Skeletal muscle satellite cell (primary cell): ENCODE measurements at regions not wholly inside any gene's neighbourhood (a gene's known extent, or its start where the extent isn't known, plus 50 kb on each side); places are given as distances from the start of the nearest gene placed in this dataset.
"Not testable (repeated sequence)": the region's sequence is repeated elsewhere in the genome, so short reads cannot be mapped to it uniquely, and the experiment has no call there.

Experiments used
- H3K27me3 ChIP-seq: 2 replicates; pipeline ENCODE4 v1.7.0; 2013; ENCODE audit warnings: low read length; ENCODE audit not compliant: control insufficient read depth, insufficient read depth
- H3K36me3 ChIP-seq: 2 replicates; pipeline ENCODE4 v1.7.0; 2013; ENCODE audit warnings: mild to moderate bottlenecking, control low read depth, low read length; ENCODE audit not compliant: insufficient read depth
- H3K4me1 ChIP-seq: 2 replicates; pipeline ENCODE4 v1.7.0; 2013; ENCODE audit warnings: low read length; ENCODE audit not compliant: control insufficient read depth, insufficient read depth
- H3K4me2 ChIP-seq: 2 replicates; pipeline ENCODE4 v1.7.0; 2013; ENCODE audit warnings: mild to moderate bottlenecking, low read length
- H3K4me3 ChIP-seq: 2 replicates; pipeline ENCODE4 v1.7.0; 2013; ENCODE audit warnings: low read length
- H3K9ac ChIP-seq: 2 replicates; pipeline ENCODE4 v1.7.0; 2013; ENCODE audit warnings: mild to moderate bottlenecking, low read depth, low read length, moderate library complexity
- H3K9me3 ChIP-seq: replicated peaks from 2 replicates; pipeline ENCODE4 v1.7.0; 2013; ENCODE audit warnings: mild to moderate bottlenecking, control low read depth, low read length

DNA sequence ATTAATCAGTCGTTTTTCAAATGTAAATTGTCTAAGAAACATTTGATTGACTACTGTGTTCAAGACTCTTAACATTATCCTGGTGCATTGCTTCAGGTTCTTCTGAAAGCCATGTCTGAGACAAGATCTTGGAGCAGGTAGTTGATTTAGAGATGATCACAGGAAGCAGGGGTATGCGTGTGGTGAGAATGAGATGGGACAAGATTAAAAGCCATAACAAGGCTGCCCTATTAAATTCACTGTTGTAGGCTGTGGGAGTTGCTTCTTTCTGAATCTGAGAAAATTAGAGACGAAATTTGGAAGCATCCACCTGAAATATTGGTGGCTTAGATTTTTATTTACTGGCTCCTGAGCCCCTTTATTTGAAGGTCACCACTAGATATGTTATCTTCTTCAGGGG lies 687.4 kb upstream of the SLITRK6 start:
- Histone ChIP-seq H3K36me3 (no peaks in the 10 kb centered on the region), H3K9ac (no peak overlapping the region), H3K9me3 (no peaks in the 10 kb centered on the region), H3K27me3 (no peaks in the 10 kb centered on the region), H3K4me2 (no peak overlapping the region), H3K4me1 (no peaks in the 10 kb centered on the region), H3K4me3 (no peak overlapping the region)

DNA sequence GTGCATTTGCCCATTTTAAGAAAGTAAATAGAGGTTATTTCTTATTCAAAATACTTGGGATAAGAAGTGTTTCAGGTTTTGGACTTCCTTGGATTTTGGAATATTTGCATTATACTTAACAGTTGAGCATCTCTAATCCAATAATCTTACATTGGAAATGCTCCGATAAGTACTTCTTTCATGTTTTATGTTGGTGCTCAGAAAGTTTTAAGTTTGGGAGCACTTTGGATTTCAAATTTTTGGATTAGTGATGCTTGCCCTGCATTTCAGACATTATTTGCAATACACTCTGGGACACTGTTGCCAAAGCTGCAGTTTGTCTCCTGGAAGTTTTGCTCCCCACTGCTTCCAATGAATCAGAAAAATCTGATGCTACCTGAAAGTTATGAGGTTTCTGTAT lies 691.9 kb upstream of the SLITRK6 start:
- no peak overlapping the region for H3K9ac ChIP-seq
- H3K4me2 ChIP-seq: no peak overlapping the region
- no peak overlapping the region for H3K4me3 ChIP-seq
- H3K27me3 ChIP-seq: no peaks in the 10 kb centered on the region
- H3K9me3 ChIP-seq: no peaks in the 10 kb centered on the region
- no peaks in the 10 kb centered on the region for H3K4me1 ChIP-seq
- H3K36me3 ChIP-seq: no peaks in the 10 kb centered on the region

DNA sequence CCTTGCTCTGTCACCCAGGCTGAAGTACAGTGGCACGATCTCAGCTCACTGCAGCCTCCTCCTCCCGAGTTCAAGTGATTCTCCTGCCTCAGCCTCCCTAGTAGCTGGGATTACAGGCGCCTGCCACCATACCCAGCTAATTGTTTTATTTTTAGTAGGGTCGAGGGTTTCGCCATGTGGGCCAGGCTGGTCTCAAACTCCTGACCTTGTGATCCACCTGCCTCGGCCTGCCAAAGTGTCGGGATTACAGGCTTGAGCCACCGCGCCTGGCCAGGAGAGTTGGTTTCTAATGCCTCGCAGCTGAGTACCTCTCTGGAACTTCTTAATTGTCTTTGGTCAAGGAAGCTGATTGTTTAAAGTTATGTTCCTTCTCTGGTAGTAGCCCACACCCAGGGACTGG lies 702.7 kb upstream of the SLITRK6 start:
- not testable (repeated sequence) for H3K4me1 ChIP-seq, H3K36me3 ChIP-seq

DNA sequence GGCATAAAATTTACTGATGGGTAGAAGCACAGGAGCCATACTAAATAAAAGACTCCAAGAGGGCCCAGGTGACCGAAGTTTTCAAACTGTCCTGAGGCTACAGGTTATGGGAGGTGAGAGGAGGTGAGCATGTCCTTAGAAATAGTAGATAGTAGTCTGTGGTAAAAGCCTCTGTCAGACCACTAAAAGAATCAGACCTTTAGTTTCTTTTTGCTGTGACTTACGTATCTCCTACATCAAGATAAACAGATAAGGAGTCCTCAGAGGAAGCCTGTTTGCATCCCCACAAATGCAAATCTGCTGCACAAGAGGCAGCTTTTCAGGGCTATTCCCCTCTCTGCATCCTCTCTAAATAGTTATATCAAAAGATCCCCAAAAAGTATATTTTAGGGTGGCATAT lies 711.6 kb upstream of the SLITRK6 start:
- H3K4me2 ChIP-seq: no peak overlapping the region
- H3K4me3 ChIP-seq: no peak overlapping the region
- H3K27me3 ChIP-seq: no peaks in the 10 kb centered on the region
- H3K9me3 ChIP-seq: no peaks in the 10 kb centered on the region
- H3K36me3 ChIP-seq: no peaks in the 10 kb centered on the region
- H3K4me1 ChIP-seq: no peaks in the 10 kb centered on the region
- H3K9ac ChIP-seq: no peak overlapping the region

More for the DNA sequence above, 702.7 kb upstream of the SLITRK6 start:
- H3K9me3 ChIP-seq, H3K4me2 ChIP-seq, H3K9ac ChIP-seq, H3K27me3 ChIP-seq, H3K4me3 ChIP-seq: not testable (repeated sequence)

DNA sequence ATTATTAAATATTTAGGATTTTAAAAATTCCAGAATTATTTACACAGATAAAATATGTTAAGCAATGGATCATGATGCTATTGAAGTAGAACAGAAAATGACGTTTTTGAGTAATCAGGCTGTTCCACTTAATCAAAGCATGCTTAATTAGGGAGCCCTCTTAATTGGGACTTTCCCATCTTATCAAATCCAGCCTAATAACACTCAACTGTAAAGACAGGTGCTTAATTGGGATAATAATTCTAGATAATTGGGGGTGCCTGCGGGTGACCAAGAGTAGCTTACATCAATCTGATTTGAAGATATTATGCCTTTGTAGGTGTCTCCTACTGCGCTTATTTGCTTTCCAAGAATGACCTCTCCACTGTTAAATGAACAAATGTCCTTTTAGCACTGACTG lies 742.2 kb upstream of the SLITRK6 start:
- H3K27me3 ChIP-seq: no peaks in the 10 kb centered on the region
- H3K4me2 ChIP-seq: no peak overlapping the region
- no peaks in the 10 kb centered on the region for H3K36me3 ChIP-seq
- H3K9me3 ChIP-seq: peaks cover 6% of the 10 kb centered on the region
- no peaks in the 10 kb centered on the region for H3K4me1 ChIP-seq
- H3K9ac ChIP-seq: no peak overlapping the region
- no peak overlapping the region for H3K4me3 ChIP-seq

DNA sequence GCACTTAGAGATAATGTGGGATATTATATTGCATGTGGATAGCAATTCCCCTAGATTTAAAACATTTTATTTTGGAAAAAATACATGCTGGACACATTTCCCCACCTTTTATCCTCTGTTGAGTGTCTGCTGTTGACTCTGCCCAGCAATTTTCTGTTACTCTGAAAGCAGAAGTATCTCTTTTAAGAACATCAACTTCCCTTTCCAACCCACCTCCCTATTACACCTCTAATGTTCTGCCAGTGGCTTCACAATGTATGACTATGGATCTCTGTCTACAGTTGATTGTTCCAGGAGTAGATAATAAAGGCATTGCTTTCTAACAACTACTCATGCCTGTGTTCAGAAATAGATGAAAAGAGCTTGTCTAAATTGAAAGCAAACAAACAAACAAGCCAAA lies 754.8 kb upstream of the SLITRK6 start:
- H3K4me2 ChIP-seq: no peak overlapping the region
- H3K4me1 ChIP-seq: no peaks in the 10 kb centered on the region
- no peak overlapping the region for H3K4me3 ChIP-seq
- H3K27me3 ChIP-seq: no peaks in the 10 kb centered on the region
- H3K36me3 ChIP-seq: no peaks in the 10 kb centered on the region
- no peaks in the 10 kb centered on the region for H3K9me3 ChIP-seq
- H3K9ac ChIP-seq: no peak overlapping the region

DNA sequence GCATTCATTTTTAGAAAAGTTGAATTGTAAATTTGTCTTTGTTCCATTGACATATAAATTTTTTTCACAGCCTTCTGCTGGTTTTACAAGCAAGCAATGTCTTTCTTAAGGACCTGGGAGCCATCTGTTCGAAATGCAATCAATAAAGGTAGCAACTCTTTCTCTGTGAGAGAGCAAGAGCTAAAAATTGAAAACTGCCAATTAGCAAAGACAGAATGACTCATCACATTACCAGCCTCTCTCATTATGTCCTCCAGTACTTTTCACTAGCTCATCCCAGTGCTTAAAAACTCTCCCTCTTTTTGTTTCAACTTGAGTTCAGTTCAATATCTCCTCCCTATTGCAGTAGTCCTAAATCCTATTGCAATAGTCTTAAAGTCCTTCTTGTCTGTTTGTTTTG lies 760.7 kb upstream of the SLITRK6 start:
- H3K27me3 ChIP-seq: no peaks in the 10 kb centered on the region
- H3K9ac ChIP-seq: no peak overlapping the region
- H3K36me3 ChIP-seq: no peaks in the 10 kb centered on the region
- H3K4me2 ChIP-seq: no peak overlapping the region
- H3K9me3 ChIP-seq: peaks cover 6% of the 10 kb centered on the region
- no peaks in the 10 kb centered on the region for H3K4me1 ChIP-seq
- no peak overlapping the region for H3K4me3 ChIP-seq

DNA sequence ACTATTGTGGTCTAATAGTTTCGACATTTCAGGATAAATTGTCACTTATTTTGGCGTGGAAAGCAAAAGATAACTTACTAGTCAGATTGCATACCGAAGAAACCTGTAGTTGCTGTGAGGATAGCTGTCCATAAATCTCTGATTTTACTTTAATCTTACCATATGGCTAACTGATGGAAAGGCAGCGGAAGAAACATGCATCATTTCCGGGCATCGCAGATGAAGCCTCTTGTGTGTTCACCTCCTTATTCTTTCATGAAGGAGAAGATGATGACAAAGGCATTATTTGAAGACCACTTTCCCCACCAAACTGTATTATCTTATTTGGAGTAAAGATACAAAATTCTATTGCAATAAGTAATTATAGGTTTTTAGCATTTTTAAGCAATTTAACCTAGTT lies 763.6 kb upstream of the SLITRK6 start:
- Histone ChIP-seq H3K36me3 (no peaks in the 10 kb centered on the region), H3K27me3 (no peaks in the 10 kb centered on the region), H3K9me3 (peaks cover 6% of the 10 kb centered on the region), H3K9ac (no peak overlapping the region), H3K4me3 (no peak overlapping the region), H3K4me2 (no peak overlapping the region), H3K4me1 (no peaks in the 10 kb centered on the region)

DNA sequence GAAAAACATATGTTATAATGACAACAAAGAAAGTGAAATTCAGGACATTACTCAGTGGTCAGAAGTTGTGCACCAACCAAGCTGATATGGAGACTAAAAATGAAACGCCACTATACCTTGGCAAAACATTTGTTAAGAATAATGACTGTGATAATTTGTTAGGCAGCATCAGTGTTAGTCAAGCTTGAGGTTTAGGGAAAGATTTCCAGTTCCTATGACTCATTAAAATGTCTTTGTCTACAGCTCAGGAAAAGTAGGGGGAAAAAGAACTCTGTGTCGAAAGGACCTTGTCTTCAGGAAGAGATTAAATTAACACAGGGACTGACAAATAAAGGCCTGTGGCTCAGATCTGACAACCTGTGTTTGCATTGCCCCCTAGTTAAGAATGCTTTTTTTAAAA lies 764.1 kb upstream of the SLITRK6 start:
- no peak overlapping the region for H3K4me2 ChIP-seq
- no peaks in the 10 kb centered on the region for H3K27me3 ChIP-seq
- H3K4me1 ChIP-seq: no peaks in the 10 kb centered on the region
- no peak overlapping the region for H3K9ac ChIP-seq
- no peak overlapping the region for H3K4me3 ChIP-seq
- H3K9me3 ChIP-seq: peaks cover 6% of the 10 kb centered on the region
- no peaks in the 10 kb centered on the region for H3K36me3 ChIP-seq

DNA sequence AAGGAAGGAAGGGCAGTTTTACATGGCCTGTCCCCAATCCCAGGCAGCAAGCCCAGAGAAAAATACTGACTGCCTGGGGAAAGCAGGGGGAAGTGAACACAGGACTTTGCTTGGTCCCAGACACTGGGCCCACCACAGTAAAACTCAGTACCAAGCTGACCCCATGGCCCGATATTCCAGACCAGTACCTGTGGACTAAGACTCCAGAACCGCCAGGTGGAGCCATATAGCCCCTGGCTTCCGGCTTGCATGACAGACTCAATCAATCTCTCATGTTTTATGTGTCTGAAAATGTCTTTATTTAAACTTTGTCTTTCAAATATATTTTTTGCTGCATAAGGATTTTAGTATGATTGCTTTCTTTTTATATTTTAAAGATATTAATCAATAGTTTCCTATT lies 767.9 kb upstream of the SLITRK6 start:
- H3K9me3 ChIP-seq: peaks cover 6% of the 10 kb centered on the region
- H3K27me3 ChIP-seq: no peaks in the 10 kb centered on the region

DNA sequence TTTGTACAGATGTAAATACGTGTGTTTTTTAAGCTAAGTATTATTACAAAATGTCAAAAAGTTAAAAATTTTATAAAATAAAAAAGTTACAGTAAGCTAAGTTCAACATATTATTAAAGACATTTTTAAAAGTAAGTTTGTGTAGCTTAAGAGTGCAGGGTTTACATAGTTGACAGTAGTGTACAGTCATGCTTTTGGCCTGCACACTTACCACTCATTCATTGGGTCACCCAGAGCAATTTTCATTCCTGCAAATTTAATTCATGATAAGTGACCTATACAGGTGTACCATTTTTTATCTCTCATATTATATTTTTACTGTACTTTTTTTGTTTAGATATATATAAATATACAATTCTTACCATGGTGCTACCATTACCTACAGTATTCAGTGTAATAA lies 769.9 kb upstream of the SLITRK6 start:
- no peaks in the 10 kb centered on the region for H3K4me1 ChIP-seq
- H3K9ac ChIP-seq: no peak overlapping the region
- no peaks in the 10 kb centered on the region for H3K36me3 ChIP-seq
- H3K4me3 ChIP-seq: no peak overlapping the region
- no peak overlapping the region for H3K4me2 ChIP-seq
- H3K9me3 ChIP-seq: no peaks in the 10 kb centered on the region
- no peaks in the 10 kb centered on the region for H3K27me3 ChIP-seq

More for the DNA sequence above, 767.9 kb upstream of the SLITRK6 start:
- Histone ChIP-seq H3K9ac (no peak overlapping the region), H3K4me1 (no peaks in the 10 kb centered on the region), H3K4me3 (no peak overlapping the region), H3K4me2 (no peak overlapping the region), H3K36me3 (no peaks in the 10 kb centered on the region)

DNA sequence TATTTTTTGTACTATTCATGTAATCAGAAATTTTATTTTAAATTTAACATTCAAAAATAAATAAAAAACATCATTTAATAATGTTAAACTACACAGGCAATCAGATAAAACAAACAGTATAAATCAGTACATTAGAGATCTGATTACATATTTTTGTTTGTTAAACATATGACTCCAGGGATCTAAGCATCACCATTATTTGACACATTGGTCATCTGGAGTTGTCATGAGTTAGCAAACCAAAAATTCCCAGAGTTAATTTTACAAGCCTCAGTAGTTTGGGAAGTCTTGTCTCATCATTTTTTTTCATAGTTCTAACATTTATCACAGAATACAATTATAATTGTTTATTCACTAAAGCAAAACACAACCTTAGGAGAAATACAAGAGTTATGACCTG lies 770.8 kb upstream of the SLITRK6 start:
- H3K4me2 ChIP-seq: no peak overlapping the region
- H3K36me3 ChIP-seq: no peaks in the 10 kb centered on the region
- no peaks in the 10 kb centered on the region for H3K4me1 ChIP-seq
- H3K9ac ChIP-seq: no peak overlapping the region
- H3K9me3 ChIP-seq: no peaks in the 10 kb centered on the region
- H3K4me3 ChIP-seq: no peak overlapping the region
- no peaks in the 10 kb centered on the region for H3K27me3 ChIP-seq
